ENCODE measurements at regions not wholly inside any gene's neighbourhood (a gene's known extent, or its start where the extent isn't known, plus 50 kb on each side); places are given as distances from the start of the nearest gene placed in this dataset.

GRCh38 chr6:103405321-103405720, 1454.4 kb downstream of the HACE1 start:
- TF ChIP-seq CTCF (IDR thresholded peaks at IDR 0.05) (no peak), EZH2phosphoT487 (IDR thresholded peaks at IDR 0.05; ENCODE audit: borderline replicate concordance, low read depth) (no peak)
